NCI-H2227 (cell line): ENCODE measurements at regions not wholly inside any gene's neighbourhood (a gene's known extent, or its start where the extent isn't known, plus 50 kb on each side); places are given as distances from the start of the nearest gene placed in this dataset.
"Not testable (repeated sequence)": the region's sequence is repeated elsewhere in the genome, so short reads cannot be mapped to it uniquely, and the experiment has no call there.

Experiments used
- DNase-seq: peaks from one replicate; lab custom pipeline; 2025; ENCODE audit not compliant: unreplicated experiment; lab: John Stamatoyannopoulos, UW

GRCh38 chr5:176060472-176061268 is 92.6 kb upstream of the THOC3 start:
- DNase-seq: not testable (repeated sequence)

DNA sequence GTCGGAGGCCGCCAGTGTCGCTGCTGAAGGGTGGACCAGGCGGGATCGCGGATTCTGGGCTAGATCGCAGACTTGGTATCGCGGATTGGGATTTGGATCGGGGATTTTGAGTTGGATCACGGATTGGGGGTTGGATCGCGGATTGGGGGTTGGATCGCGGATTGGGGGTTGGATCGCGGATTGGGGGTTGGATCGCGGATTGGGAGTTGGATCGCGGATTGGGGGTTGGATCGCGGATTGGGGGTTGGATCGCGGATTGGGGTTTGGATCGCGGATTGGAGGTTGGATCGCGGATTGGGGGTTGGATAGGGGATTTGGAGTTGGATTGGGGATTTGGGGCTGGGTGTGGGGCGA is 93.1 kb upstream of the THOC3 start:
- DNase-seq: not testable (repeated sequence)

DNA sequence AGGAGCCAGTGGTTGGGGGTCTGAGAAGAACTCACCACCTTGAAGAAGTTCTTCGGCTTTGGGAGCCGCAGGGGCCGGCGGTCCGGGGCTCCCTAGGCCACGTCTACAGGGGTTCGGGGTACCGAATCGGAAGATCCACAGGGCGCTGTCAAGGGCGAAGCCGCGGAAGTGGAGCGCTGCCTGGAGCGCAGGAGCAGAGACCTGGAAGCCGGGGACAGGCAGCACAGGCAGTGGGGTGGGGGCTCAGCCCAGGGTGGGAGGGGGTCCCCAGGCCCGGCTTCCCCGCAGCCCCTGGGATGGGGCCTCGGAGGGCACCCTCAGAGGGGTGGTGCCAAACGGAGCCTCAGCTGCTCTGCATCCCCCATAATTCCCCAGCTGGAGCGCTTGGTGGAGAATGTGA is 93.5 kb upstream of the THOC3 start:
- DNase-seq: not testable (repeated sequence)

GRCh38 chr5:176066262-176066945 is 98.3 kb upstream of the THOC3 start:
- DNase-seq: not testable (repeated sequence)

DNA sequence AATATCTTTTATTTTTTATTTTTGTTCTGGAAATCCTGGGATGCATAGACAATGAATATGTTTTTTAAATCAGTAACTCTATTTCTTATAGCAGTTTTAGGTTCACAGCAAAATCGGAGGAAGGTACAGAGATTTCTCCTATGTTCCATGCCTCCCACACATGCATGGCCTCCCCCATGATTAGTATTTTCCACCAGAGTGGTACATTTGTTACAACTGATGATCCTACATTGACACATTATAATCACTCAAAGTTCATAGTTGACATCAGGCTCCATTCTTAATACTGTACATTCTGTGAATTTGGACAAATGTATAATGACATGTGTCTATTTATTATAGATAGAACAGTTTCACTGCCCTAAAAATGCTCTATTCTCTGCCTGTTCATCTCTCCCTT is 99.0 kb upstream of the THOC3 start:
- DNase-seq: not testable (repeated sequence)

DNA sequence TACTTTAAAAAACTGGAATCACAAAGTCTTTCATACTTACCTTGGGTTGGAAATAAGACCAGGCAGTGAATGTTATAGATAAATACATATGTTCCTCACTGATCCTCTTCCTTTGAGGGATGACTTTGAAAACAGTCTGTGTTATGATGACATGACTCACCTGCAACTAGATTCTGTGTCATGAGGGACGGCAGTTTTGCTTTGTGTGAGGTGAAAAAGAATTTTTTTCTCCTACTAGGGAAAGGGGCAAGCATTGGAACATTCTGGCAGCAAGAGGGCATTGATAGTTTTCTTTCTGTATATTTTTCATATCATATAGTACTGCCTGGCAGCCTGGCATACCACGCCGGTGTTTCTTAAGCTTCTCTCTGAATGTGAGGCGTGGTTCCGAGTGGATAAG is 99.8 kb upstream of the THOC3 start:
- DNase-seq: not testable (repeated sequence)

GRCh38 chr5:176073996-176074571 is 106.0 kb upstream of the THOC3 start:
- DNase-seq: not testable (repeated sequence)

DNA sequence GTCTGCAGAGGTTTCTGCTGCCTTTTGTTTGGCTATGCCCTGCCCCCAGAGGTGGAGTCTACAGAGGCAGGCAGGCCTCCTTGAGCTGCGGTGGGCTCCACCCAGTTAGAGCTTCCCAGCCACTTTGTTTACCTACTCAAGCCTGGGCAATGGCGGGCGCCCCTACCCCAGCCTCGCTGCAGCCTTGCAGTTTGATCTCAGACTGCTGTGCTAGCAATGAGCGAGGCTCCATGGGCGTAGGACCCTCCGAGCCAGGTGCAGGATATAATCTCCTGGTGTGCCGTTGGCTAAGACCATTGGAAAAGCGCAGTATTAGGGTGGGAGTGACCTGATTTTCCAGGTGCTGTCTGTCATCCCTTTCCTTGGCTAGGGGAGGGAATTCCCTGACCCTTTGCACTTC is 115.6 kb upstream of the THOC3 start:
- not testable (repeated sequence) for DNase-seq

DNA sequence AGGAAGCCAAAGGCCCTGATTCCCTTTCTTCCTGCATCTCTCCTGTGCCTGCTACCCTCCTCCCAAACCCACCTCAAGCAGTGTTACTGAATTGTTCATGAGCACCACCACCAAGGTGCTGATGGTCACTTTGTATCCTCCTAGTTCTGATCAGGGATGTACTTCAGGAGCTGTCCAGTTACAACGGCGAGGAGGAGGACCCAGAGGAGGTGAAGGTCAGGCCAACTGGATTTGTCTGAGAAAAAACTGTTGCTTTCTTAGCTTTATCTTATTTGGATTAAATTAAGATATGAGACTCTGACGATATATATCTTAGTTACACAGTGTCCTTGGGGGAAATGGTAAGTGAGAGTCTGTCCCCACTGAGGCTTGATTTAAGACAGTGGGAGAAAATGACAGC is 135.0 kb upstream of the THOC3 start:
- not testable (repeated sequence) for DNase-seq

DNA sequence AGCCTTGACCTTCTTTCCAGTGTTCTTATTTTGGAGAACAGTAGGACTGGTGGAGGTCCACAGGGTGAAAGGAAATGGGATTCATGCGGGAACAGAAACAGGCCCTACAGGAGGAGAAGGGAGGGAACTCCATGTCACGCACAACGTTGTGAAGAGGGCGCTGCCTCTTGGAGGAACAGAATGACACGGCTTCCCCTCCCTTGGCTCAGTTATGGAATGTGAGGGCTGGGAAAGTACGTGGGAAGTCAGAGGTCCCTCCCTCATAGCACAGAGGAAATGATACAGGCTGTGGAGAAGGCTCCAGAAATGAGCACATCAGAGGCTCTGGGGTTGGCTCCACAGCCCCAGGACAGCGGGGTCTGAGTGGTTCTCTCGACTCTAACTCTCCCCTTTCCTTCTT is 125.3 kb upstream of the SIMC1 start:
- not testable (repeated sequence) for DNase-seq

DNA sequence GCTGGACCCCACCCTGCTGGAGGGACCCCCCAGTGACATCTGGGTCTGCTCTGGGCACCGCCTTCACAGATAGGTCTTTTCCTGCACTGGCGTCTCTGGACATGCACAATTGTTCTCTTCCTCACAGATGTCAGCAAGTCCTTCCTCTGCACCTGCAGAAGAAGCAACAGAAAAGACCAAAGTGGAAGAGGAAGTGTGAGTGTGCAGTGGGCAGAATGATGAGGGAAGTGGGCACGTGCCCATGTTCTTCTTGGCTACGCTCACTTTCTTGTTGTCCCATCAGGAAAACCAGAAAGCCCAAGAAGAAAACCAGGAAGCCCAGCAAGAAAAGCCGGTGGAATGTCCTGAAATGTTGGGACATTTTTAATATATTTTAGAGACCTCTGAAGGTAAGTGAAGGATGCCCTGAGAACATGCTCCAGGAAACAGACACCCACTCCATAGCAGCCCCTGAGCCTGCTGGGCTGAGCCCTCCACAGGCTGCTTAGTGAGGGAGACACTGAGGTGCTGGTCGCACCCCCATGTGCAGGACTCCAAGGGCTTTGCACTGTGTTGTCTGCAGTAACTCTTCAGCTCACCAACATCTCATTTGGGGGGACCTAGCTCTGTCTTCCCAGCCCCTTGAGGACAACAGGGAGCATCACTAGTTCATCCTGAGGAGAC is 124.4 kb upstream of the SIMC1 start:
- DNase-seq: not testable (repeated sequence)

- not testable (repeated sequence) for DNase-seq
Observed at GRCh38 chr5:176114825-176115224, 123.4 kb upstream of the SIMC1 start.

DNA sequence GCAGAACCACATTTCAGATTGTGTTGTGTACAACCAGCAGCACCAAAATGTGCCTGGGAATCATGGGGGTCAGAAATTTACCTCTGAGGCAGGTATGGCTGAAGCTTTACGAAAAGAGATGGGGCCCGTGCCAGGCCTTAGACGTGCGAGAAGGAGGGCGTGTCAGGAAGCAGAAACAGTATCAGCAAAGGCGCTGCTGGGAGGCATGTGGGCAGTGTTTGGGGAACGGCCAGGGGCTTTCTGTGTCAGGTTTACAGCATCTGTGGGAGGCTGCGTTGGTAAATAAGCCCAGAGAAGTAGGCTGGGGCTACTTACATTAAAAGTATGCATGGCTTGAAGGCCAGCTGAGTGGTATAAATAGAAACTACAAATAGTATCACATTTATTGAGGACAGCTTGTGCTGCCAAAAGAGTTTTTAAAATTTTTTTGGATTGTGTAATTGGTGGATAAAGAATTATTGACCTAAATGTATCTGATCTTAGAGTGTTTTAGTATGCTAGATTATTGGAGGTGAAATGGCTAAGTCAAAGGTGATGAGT is 120.5 kb upstream of the SIMC1 start:
- DNase-seq: not testable (repeated sequence)

DNA sequence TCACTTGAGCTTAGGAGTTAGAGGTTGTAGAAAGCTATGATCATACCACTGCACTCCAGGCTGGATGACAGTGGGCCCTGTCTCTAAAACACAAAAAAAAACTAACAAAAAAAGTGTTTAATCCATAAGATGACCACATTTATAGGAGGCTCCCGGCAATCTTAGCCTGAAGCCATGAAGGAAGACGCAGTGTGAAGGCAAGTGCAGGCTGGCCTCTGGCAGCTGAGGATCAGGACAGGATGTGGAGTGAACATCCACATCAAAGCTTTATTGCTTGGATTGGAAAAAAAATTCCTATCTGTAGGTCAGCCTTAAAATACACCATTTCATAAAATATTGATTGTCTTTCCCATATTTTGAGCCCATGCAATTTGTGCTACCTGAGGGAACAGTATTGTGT is 115.9 kb upstream of the SIMC1 start:
- not testable (repeated sequence) for DNase-seq

DNA sequence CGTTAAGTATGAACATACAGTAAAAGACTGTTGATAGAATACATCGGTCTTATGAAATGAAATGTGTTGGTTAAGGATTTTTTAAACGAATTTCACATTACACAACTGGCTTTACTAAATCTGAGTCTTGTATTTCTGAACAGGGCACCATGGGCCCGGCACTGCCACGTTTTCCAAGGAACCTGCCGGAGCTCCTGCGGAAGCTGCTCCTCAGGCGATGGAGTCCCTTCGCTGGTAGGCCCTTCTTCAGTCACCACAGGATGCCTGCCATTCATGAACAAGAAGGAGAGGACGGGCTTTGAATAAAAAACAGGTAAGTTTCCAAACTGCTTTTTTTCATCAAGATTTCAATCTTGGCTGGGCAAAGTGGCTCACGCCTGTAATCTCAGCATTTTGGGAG is 114.1 kb upstream of the SIMC1 start:
- DNase-seq: not testable (repeated sequence)

GRCh38 chr5:176131771-176132170 is 106.5 kb upstream of the SIMC1 start:
- DNase-seq: no peak

GRCh38 chr5:176132471-176133288 is 105.5 kb upstream of the SIMC1 start:
- no peak for DNase-seq

DNA sequence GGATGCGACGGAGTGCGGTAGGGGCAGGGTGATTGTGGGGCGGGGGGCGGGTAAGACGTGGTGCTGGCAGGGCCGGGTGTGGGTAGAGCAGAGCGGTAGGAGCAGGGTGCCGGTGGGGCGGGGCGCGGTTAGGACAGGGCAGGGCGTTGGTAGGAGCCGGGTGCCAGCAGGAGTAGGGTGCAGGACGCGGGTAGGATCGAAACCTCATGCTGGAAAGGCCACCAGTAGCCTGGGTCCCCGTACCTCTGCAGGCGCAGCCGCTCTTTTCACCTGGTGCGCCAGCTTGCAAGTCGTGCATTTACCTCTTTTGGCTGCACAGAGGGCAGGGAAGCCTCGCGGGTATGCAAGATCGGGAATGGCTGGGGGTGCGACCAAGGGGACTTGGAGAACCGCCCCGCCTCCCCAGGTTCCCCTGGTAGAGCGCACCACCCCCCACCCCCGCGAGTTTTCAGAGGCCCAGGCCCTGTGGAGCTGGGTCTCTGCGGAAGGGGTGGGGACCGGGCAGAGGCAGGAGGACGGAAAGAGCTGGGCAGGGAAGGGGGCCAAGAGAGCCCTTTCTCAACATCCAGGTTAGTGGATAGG is 104.8 kb upstream of the SIMC1 start:
- no peak for DNase-seq

GRCh38 chr5:176133877-176134276 is 104.3 kb upstream of the SIMC1 start:
- no peak for DNase-seq
